Stimulated activated CD8-positive, alpha-beta memory T cell treated with anti-CD3 and anti-CD28 coated beads, Interleukin-7, amount 100 ng/mL, for 48 hours (primary cell): ENCODE measurements at regions not wholly inside any gene's neighbourhood (a gene's known extent, or its start where the extent isn't known, plus 50 kb on each side); places are given as distances from the start of the nearest gene placed in this dataset.
"Not testable (repeated sequence)": the region's sequence is repeated elsewhere in the genome, so short reads cannot be mapped to it uniquely, and the experiment has no call there.

ENCODE experiments used
- DNase-seq, 2 donors: peaks; one replicate each; pipeline ENCODE4 v3.0.0-alpha.2; 2020; ENCODE audit warnings: low read depth in 1 of 2; ENCODE audit errors: extremely low read depth in 1 of 2

DNA sequence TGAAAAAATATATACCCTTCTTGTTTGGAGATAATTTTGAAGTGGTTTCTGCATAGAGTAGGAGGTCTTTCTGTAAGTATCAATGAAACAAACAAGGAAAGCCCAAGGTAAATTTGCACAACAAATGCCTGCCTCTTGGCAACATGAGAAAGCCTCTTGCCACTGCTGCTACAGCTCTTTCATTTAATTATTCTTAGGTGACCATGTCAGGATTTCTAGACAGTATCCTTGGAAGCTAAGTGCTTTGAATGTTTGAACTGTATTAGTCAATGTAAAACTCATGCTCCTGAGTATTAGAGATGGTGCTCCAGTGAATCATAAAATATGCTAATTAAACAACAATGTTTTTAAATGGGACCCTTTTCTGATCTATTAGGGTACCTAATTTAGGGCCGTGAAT lies 81.2 kb upstream of the ITGB1 start:
- DNase-seq, result no peak

DNA sequence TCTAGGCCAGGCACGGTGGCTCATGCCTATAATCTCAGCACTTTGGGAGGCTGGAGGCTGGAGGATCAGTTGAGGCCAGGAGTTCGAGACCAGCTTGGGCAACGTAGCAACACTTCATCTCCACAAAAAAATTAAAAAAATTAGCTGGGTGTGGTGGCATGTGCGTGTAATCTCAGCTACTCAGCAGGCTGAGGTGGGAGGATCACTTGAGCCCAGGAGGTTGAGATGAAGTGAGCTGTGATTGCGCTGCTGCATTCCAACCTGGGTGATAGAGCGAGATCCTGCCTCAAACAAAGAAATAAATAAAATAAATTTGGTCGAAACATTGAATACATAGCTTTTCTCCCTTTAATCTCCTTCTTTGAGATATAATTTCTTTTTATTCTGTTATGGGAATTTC lies 80.6 kb upstream of the ITGB1 start:
- no peak for DNase-seq

DNA sequence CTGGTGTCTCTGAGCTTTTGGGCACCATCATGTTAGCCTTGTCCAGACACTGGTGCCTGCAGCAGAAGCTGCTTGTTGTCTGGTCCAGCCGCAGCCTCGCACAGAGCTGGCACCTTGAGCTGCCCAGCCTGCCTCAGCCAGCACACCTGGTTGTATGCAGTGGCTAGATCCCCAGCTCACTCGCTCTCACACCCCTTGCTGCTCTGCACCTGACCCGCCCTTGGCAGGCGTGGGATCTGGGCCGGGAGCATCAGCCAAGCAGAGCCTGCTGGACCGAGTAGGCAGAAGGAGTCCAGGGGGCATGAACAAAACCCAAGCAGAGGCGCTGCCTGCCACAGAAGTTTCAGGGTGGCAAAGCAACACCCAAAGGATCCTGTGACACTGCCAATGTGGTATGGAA lies 79.7 kb upstream of the ITGB1 start:
- no peak for DNase-seq

DNA sequence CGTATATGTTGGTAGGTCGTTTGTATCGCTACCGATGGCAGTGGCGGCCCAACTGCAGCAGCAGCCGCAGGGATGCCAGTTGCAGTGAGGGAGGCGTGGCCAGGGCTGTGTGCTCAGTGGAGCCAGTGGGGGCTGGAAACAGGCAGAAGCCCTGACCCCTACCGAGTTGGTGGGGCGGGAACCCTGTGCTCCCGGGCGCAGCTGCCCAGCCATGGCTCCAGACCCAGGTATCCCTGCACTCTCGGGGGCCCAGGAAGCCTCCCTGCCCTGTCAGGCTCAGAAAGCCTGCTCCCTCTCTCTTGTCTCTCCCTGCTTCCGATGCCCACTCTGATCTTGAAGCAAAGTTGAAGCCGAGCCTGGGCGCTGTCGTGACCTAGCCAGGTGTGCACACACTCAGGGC lies 78.6 kb upstream of the ITGB1 start:
- no peak for DNase-seq

DNA sequence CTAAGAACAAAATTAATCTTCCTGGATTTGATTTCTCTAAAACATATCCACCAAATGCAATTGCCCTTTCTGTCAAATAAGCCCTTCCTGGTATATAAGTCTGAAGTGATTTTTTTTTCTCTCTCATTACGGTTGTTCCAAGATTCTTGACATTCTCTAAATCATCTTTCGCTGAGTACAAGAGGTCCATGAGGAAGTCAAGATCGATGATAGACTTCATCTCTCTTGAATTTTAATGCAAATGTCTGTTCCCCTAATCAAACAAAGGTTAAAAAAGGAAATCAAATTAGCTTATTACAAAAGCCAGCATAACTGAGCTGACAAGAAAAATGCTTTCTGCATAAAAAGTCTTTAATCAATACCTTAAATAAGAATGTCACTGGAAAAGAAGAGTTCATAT lies 77.4 kb upstream of the ITGB1 start:
- no peak for DNase-seq

DNA sequence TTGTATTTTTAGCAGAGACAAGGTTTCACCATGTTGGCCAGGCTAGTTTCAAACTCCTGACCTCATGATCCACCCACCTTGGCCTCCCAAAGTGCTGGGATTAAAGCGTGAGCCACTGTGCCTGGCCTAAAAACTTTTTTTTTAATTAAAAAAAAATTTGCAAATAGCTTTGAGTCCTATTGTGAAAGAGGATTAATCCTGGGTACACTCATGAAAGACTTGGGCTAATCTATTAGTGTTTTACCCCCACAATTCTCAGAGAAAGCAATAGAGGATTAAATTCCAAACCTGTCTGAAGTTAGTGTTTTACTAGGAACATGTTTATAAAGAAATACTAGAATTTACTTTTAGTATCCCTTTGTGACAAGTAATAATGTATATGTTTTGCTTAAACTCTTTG lies 76.9 kb upstream of the ITGB1 start:
- no peak for DNase-seq

DNA sequence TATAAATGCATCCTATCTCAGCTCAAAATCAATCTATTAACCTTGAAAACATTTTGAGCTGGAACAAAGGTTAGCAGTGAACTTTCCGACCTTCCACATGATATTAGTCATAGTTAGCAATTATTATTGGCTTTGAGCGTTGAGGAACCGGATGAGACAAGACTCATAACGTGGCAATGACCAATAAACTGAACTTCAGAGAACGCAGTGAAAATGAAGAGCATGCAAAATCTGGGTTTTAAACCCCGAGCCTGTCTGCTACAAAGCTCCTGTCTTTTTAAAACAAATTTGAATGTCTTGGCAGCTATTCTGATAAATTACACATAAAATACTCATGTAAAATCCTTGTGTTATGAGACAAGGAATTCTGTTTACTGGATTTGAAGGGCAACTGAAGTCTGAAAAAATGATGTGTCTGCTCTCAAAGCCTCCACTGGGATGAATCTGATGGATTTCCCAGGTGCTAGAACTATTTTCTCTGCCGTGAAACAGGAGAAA lies 74.7 kb upstream of the ITGB1 start:
- no peak for DNase-seq

DNA sequence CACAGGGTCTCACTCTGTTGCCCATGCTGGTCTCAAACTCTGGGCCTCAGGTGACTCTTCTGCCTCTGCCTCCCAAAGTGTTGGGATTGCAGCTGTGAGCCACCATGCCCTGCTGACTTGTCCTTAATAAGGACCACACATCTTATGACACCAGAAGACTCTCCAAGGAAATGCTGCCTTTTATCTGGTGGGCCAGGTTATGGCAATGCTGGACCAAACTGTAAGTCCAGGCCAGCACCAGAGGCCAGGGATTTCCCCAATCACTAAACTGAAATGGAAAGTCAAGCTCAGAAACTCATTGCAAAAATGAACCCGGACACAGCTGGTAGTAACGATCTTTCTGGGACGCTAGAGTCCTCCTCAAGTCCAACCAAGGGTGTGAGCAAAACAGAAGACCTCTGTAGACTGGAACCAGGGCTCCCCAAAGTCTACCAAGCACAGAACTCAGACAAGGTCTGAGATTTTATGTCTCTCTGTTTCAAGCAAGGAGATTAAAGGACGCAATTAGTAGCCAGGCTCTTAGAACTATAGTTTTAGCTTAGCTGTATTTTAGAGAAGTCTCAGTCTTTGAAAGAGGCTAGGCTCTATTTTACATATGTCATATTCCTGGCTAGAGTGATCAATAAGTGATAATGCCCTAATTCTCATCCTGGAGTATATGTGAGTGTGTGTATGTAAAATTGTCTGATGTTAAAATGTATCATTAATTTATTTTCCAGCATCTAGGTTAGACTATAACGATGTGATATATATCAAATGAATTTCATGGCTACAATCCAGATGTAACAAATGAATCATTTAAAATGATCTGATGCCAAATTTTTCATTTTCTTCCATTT lies 74.0 kb upstream of the ITGB1 start:
- DNase-seq, result no peak

DNA sequence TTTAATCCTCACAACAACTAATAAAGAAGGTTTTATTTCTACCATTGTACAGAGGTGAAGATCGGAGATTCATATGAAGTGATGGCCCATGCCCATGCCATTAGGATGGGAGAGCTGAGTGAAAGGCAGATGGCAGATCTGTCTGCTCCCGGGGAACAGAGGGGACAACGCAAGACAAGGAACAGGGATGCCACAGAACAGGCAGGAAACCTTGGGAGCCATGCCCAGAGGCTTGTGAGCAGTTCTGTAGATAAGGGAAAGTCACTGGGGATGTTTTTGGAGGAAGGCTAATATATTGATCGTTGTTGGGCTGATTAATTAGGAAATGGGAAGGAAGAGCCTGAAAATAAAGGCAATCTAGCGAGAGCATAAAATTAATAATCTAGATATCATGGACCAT lies 73.1 kb upstream of the ITGB1 start:
- no peak for DNase-seq

DNA sequence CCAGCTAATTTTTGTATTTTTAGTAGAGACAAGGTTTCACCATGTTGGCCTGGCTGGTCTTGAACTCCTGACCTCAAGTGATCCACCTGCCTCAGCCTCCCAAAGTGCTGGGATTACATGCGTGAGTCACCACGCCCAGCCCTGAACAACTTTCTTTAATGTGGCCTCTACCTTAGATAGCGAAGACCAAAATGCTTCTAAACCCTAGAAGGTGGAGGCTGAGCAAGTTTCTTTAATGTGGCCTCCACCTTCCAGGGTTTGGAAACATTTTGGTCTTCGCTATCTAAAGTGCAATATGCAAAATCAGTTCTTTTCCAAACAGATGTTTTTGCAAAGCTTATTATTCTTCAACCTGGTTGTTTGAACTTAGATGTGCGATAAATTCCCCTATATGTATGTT lies 70.5 kb upstream of the ITGB1 start:
- not testable (repeated sequence) for DNase-seq

DNA sequence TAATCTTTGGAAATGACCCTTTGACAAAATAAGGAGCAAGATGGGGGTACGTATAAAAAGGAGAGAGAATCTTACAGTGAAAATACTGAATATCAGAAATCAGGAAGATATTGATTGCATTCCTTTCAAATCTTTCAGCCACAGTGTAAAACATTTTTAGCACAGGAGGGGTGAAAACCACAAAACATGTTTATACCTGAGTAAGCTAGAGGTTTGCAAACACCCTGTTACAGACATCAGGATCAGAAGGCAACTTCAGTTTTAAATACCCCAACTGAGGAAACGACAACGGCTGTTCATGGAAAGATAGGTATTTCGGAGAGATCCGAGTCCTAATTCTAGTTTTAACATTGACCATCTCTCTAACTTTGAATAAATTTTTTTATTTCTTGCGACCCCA lies 69.1 kb upstream of the ITGB1 start:
- DNase-seq, result no peak

DNA sequence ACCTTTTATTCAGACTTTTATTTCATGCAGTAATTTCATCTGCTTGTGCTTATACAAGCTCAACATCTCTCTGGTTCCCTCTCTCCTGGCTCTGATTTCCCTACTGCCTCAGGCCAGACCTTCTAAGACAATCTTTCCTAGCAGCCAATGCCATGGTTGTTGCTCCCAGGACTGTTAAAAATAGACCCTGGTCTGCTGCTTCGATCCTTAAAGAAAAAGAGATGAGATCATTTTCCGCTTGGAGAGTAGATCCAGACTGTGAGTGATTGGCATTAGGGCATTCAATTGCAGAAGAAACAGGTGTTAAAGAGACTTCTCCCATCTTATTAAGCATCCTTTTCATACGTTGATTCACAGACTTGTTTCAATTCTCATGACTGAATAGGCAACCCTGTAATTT lies 68.4 kb upstream of the ITGB1 start:
- no peak for DNase-seq

DNA sequence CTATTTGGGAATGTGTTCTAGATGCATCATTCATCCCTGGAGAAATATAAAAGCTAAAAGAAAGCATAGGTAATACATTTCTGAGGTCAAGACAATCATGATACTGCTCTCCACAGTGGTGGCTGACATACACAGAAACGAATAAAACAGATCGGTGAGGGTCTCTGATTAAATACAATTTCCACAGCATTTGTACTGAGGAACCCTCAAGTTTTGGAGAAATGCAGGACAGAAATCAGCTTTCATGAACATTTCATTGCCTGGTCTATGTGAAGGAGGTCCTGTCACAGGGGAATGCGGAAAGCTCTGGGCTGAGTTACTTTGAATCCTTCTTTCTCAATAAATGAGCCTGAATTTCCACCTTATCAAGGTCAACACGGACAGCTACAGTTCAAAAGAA lies 67.9 kb upstream of the ITGB1 start:
- DNase-seq, result no peak

DNA sequence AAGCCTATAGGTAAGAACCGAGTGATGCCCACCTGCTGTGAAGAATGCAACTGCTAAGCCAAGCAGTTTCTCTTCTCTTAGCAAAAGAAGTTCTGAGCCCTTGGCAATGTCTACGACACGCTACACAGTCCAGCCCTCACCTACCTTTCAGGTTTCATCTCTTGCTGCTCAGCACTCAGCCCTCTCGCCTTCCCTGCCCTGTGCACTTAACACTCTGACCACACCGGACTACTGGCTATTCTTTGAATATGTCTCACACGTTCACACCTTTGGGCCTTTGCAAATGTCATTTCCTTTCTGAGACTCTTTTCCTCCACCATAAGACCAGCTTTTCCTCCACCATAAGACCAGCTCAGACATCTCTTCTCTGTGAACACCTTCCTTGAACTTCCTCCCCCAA lies 67.0 kb upstream of the ITGB1 start:
- DNase-seq, result no peak

DNA sequence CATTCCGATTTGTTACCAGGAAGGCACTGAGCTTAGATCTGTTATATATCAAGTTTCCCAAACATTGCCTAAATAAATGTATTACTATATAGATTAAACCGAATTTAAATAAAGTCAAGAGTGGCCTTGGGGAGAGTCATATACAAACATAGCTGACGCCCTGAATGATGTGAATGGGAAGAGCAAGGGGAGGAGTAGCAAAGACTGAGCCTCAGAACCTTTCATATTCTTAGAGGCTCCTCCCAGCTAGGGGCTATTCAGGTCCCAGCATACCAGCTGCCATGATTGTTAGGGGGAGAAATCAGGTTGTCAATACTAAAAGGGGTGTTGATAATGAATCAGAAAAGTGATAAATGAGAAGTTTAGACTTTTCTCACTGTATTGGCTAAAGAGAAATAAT lies 64.7 kb upstream of the ITGB1 start:
- DNase-seq, result no peak

DNA sequence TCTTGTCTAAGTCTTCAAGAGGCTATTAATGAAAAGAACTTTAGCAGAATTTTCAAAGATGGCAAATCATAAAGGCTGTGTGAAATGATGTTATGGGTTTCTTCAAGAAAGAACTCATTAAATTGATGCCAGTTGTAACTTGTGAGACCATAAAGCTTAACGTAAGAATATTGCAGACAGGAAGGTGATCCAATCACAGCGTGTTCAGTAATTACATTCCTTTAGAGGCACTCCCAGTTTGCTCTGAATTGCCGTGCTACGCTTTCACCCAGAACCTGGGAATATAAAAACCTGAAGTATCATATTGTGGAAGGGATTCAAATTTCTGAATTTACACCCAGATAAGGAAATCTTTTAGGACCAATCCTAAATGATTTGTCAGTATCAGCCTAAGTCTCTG lies 64.1 kb upstream of the ITGB1 start:
- DNase-seq, result no peak

DNA sequence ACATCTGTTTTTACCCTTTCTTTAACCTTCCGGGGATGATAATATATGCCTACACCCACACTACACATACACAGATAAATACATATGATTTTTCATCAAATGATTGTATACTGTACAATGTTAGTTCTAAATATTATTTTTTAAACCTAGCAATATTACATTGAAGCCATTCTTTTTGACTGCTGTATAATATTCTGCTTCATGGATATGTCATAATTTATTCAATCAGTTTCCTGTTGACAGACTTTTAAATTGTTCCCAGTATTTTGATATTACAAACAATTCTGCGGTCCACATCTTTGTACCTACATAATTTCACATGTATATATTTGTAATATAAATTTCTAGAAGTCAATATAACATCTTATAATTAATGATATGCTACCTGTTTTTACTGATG lies 59.0 kb upstream of the ITGB1 start:
- no peak for DNase-seq

DNA sequence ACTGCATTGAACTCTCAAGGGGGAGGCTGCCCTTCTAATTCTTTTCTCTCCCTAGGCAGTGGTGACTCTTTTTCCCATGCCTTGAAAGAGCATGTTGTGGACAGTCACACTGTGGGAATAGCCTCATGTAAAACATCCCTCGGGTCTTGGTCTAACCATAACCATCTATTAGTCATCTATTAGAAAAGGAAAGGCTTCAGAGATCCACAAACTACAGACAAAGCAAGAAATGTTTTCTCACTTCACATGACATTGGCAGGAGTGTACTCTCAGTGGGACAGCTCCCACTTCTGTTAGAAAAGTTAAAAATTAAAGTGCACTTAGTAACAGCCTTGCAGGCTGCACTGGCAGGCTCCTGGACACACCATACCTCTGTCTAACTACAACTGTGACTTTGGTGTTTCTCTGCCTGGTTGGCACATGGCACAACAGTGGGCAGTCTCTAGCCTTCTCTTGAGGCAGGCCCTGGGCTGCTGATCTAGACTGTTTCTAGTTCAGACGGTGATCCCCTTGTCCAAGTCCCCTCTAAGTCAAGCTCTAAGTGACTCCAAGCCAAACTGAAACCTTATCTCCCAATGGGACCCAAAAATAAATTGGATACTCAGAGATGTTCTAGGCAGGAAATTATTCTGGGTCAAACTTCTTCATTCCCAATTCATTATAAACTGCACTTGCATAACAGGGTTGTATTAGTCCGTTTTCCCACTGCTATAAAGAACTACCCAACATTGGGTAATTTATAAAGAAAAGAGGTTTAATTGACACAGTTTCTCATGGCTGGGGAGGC lies 57.9 kb upstream of the ITGB1 start:
- no peak for DNase-seq

DNA sequence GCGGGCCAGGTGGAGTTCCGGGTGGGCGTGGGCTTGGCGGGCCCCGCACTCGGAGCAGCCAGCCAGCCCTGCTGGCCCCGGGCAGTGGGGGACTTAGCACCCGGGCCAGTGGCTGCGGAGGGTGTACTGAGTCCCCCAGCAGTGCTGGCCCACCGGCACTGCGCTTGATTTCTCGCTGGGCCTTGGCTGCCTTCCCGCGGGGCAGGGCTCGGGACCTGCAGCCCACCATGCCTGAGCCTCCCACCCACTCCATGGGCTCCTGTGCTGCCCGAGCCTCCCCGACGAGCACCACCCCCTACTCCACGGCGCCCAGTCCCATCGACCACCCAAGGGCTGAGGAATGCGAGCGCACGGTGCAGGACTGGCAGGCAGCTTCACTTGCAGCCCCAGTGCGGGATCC lies 55.3 kb upstream of the ITGB1 start:
- DNase-seq, result not testable (repeated sequence)

DNA sequence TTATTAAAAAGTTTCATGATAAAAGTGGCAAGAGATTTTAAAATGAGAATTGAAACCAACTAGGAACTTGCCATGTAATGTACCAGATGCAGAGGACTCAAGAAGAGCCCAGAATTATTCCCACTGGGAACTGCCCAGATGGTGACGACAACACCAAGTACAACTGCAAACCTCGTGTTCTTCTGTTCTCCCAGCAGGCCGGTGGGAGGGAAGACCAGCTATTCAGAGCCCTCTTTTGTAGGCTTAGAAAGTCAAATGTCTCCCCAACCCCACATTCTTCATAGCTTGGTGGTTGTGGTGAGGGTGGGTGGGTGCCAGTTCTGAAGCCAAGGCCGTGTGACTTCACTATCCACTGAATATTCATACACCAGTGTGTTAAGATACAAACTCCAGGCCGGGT lies 54.3 kb upstream of the ITGB1 start:
- no peak for DNase-seq

DNA sequence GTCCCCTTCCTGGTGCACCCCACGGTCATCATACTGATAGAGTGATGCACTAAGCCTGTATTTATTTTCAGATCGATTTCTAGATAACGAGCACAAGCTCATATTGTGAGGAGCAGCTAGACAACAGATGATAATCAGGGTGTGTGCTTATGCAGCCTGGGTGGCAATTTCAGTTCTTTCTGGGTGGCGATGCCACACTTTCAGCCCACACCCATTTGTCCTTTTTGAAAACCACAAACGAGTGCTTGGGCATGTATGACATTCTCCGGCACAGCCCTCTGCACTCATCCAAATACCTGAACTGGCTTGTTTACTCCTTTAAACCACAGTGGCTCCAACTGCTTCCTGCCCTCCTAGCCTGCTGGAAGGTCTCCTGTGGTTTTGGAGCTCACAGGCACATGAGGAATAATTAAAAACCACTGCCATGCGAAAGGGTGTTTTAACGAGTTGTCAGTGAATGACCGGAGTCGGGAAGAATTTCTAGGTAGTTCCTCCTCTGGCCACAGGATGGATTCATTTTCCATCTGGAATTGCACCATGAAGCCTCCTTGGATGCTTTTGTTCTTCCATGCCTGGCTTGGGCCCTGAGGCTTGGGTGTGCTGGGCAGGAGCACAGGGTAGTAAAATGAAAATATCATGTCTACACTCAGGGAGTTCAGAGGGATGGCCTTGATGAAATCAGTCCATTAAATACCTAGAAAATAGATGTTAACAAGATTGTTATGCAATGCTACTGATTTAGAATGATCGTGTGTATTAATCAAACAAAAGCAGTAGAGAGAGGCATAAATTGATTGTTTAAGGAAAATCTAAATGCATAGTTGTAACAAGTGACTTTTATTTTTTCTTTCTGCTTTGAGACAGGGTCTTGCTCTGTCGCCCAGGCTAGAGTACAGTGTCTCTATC lies 52.4 kb upstream of the ITGB1 start:
- no peak for DNase-seq
